Karpas-422 (cell line): ENCODE measurements at regions not wholly inside any gene's neighbourhood (a gene's known extent, or its start where the extent isn't known, plus 50 kb on each side); places are given as distances from the start of the nearest gene placed in this dataset.

ENCODE experiments used
- DNase-seq: peaks from one replicate; pipeline ENCODE4 v3.0.0-alpha.2; 2015
- H2AFZ ChIP-seq: fragments of 200-600 bp; sonication (generic); 2 replicates; pipeline ENCODE4 v1.6.1; 2014; ENCODE audit warnings: antibody characterized with exemption, low read length, mixed read lengths
- H3K27ac ChIP-seq: fragments of 200-600 bp; sonication (generic); 2 replicates; pipeline ENCODE4 v1.5.1; 2014; ENCODE audit warnings: mild to moderate bottlenecking, low read length, moderate library complexity
- H3K27me3 ChIP-seq: fragments of 200-600 bp; sonication (generic); 2 replicates; pipeline ENCODE4 v1.6.1; 2014; ENCODE audit warnings: low read length, mixed read lengths
- H3K36me3 ChIP-seq: fragments of 200-600 bp; sonication (generic); 2 replicates; pipeline ENCODE4 v1.6.1; 2014; ENCODE audit warnings: low read length, mixed read lengths; ENCODE audit not compliant: insufficient read depth
- H3K4me1 ChIP-seq: fragments of 200-600 bp; sonication (generic); 2 replicates; pipeline ENCODE4 v1.6.1; 2014; ENCODE audit warnings: mild to moderate bottlenecking, low read length, mixed read lengths
- H3K4me2 ChIP-seq: fragments of 200-600 bp; sonication (generic); 2 replicates; pipeline ENCODE4 v1.6.1; 2014; ENCODE audit warnings: low read length, low read depth, mild to moderate bottlenecking; ENCODE audit not compliant: poor library complexity, severe bottlenecking
- H3K4me3 ChIP-seq: fragments of 200-600 bp; sonication (generic); 2 replicates; pipeline ENCODE4 v1.5.1; 2014; ENCODE audit warnings: mild to moderate bottlenecking, antibody characterized with exemption, low read length, mixed read lengths
- H3K79me2 ChIP-seq: fragments of 200-600 bp; sonication (generic); 2 replicates; pipeline ENCODE4 v1.6.1; 2014; ENCODE audit warnings: mild to moderate bottlenecking, low read length, mixed read lengths
- H3K9ac ChIP-seq: fragments of 200-600 bp; sonication (generic); 2 replicates; pipeline ENCODE4 v1.6.0; 2014; ENCODE audit warnings: low read length
- H3K9me2 ChIP-seq: fragments of 200-600 bp; sonication (generic), shearing (Covaris generic); replicated peaks from 2 replicates; pipeline ENCODE4 v1.6.0; 2014; ENCODE audit warnings: mild to moderate bottlenecking, low read length, moderate library complexity; ENCODE audit not compliant: insufficient read depth
- H3K9me3 ChIP-seq: fragments of 300-700, 200-600 bp; sonication (generic); 2 replicates; pipeline ENCODE4 v1.6.1; 2014; ENCODE audit warnings: low read length, mixed read lengths
- H4K20me1 ChIP-seq: fragments of 200-600 bp; sonication (generic); 2 replicates; pipeline ENCODE4 v1.6.1; 2014; ENCODE audit warnings: mild to moderate bottlenecking, antibody characterized with exemption, low read length, low read depth; ENCODE audit not compliant: insufficient read depth

- Histone ChIP-seq H3K9ac (no peak overlapping the region), H3K9me3 (no peaks in the 10 kb centered on the region), H2AFZ (no peak overlapping the region), H3K36me3 (no peaks in the 10 kb centered on the region), H3K4me1 (no peaks in the 10 kb centered on the region), H3K79me2 (no peaks in the 10 kb centered on the region), H3K27me3 (no peaks in the 10 kb centered on the region), H3K9me2 (no peaks in the 10 kb centered on the region), H3K4me3 (no peak overlapping the region), H3K27ac (no peak overlapping the region), H4K20me1 (no peaks in the 10 kb centered on the region), H3K4me2 (no peak overlapping the region)
- DNase-seq: no peak
Measured at GRCh38 chr5:168118042-168118668, 173.3 kb upstream of the WWC1 start.

GRCh38 chr5:168120401-168121137 lies 170.9 kb upstream of the WWC1 start:
- H3K27ac ChIP-seq: no peak overlapping the region
- no peaks in the 10 kb centered on the region for H3K79me2 ChIP-seq
- DNase-seq: no peak
- H3K4me2 ChIP-seq: no peak overlapping the region
- no peaks in the 10 kb centered on the region for H3K9me2 ChIP-seq
- no peaks in the 10 kb centered on the region for H3K9me3 ChIP-seq
- no peak overlapping the region for H2AFZ ChIP-seq
- no peak overlapping the region for H3K9ac ChIP-seq
- no peaks in the 10 kb centered on the region for H3K36me3 ChIP-seq
- H4K20me1 ChIP-seq: no peaks in the 10 kb centered on the region
- H3K4me1 ChIP-seq: no peaks in the 10 kb centered on the region
- H3K27me3 ChIP-seq: no peaks in the 10 kb centered on the region
- H3K4me3 ChIP-seq: no peak overlapping the region

GRCh38 chr5:168121138-168121494 lies 170.3 kb upstream of the WWC1 start:
- Histone ChIP-seq H3K27ac (no peak overlapping the region), H3K36me3 (no peaks in the 10 kb centered on the region), H3K27me3 (no peaks in the 10 kb centered on the region), H3K9me3 (no peaks in the 10 kb centered on the region), H4K20me1 (no peaks in the 10 kb centered on the region), H3K4me1 (no peaks in the 10 kb centered on the region), H3K4me2 (no peak overlapping the region), H3K4me3 (no peak overlapping the region), H3K9ac (no peak overlapping the region), H3K79me2 (no peaks in the 10 kb centered on the region), H2AFZ (no peak overlapping the region), H3K9me2 (no peaks in the 10 kb centered on the region)
- no peak for DNase-seq

- H3K9ac ChIP-seq: no peak overlapping the region
- H3K9me3 ChIP-seq: no peaks in the 10 kb centered on the region
- H3K4me3 ChIP-seq: no peak overlapping the region
- H2AFZ ChIP-seq: no peak overlapping the region
- H3K4me1 ChIP-seq: no peaks in the 10 kb centered on the region
- H3K79me2 ChIP-seq: no peaks in the 10 kb centered on the region
- H3K36me3 ChIP-seq: no peaks in the 10 kb centered on the region
- no peaks in the 10 kb centered on the region for H3K9me2 ChIP-seq
- no peak overlapping the region for H3K27ac ChIP-seq
- DNase-seq: no peak
- H3K27me3 ChIP-seq: no peaks in the 10 kb centered on the region
- no peaks in the 10 kb centered on the region for H4K20me1 ChIP-seq
- H3K4me2 ChIP-seq: no peak overlapping the region
Measured at GRCh38 chr5:168123631-168124528, 167.6 kb upstream of the WWC1 start.

GRCh38 chr5:168125445-168126199 lies 165.8 kb upstream of the WWC1 start:
- Histone ChIP-seq H3K9me3 (no peaks in the 10 kb centered on the region), H3K9ac (no peak overlapping the region), H4K20me1 (no peaks in the 10 kb centered on the region), H3K4me3 (no peak overlapping the region), H3K79me2 (no peaks in the 10 kb centered on the region), H3K27ac (no peak overlapping the region), H3K4me2 (no peak overlapping the region), H3K4me1 (no peaks in the 10 kb centered on the region), H3K27me3 (no peaks in the 10 kb centered on the region), H3K36me3 (no peaks in the 10 kb centered on the region), H3K9me2 (no peaks in the 10 kb centered on the region), H2AFZ (no peak overlapping the region)
- no peak for DNase-seq

GRCh38 chr5:168126606-168127005 lies 164.8 kb upstream of the WWC1 start:
- Histone ChIP-seq H4K20me1 (no peaks in the 10 kb centered on the region), H3K27me3 (no peaks in the 10 kb centered on the region), H3K9me2 (no peaks in the 10 kb centered on the region), H3K4me3 (no peak overlapping the region), H2AFZ (no peak overlapping the region), H3K79me2 (no peaks in the 10 kb centered on the region), H3K4me1 (no peaks in the 10 kb centered on the region), H3K9me3 (no peaks in the 10 kb centered on the region), H3K36me3 (no peaks in the 10 kb centered on the region), H3K4me2 (no peak overlapping the region), H3K27ac (no peak overlapping the region), H3K9ac (no peak overlapping the region)
- no peak for DNase-seq

GRCh38 chr5:168128111-168128510 lies 163.3 kb upstream of the WWC1 start:
- Histone ChIP-seq H3K27ac (no peak overlapping the region), H4K20me1 (no peaks in the 10 kb centered on the region), H3K36me3 (no peaks in the 10 kb centered on the region), H3K9me3 (no peaks in the 10 kb centered on the region), H3K4me2 (no peak overlapping the region), H2AFZ (no peak overlapping the region), H3K4me1 (no peaks in the 10 kb centered on the region), H3K4me3 (no peak overlapping the region), H3K9me2 (no peaks in the 10 kb centered on the region), H3K27me3 (no peaks in the 10 kb centered on the region), H3K9ac (no peak overlapping the region), H3K79me2 (no peaks in the 10 kb centered on the region)
- DNase-seq: no peak

- Histone ChIP-seq H3K9me3 (no peaks in the 10 kb centered on the region), H3K4me1 (no peaks in the 10 kb centered on the region), H4K20me1 (no peaks in the 10 kb centered on the region), H3K9ac (no peak overlapping the region), H3K36me3 (no peaks in the 10 kb centered on the region), H3K9me2 (no peaks in the 10 kb centered on the region), H2AFZ (no peak overlapping the region), H3K4me3 (no peak overlapping the region), H3K4me2 (no peak overlapping the region), H3K79me2 (no peaks in the 10 kb centered on the region), H3K27me3 (no peaks in the 10 kb centered on the region), H3K27ac (no peak overlapping the region)
- DNase-seq: no peak
Measured at GRCh38 chr5:168128557-168128956, 162.9 kb upstream of the WWC1 start.
